ENCODE measurements at regions not wholly inside any gene's neighbourhood (a gene's known extent, or its start where the extent isn't known, plus 50 kb on each side); places are given as distances from the start of the nearest gene placed in this dataset.
A peak's percentile ranks its signal among the peaks of the same experiment; 100 is the strongest.
"Not testable (repeated sequence)": the region's sequence is repeated elsewhere in the genome, so short reads cannot be mapped to it uniquely, and the experiment has no call there.

GRCh38 chr2:201946746-201947145, 86.9 kb upstream of the FZD7 start:
- not testable (repeated sequence) for DNase-seq

GRCh38 chr2:201947287-201947686, 86.4 kb upstream of the FZD7 start:
- DNase-seq = no peak

- DNase-seq = no peak
These were observed 84.3 kb upstream of the FZD7 start for GRCh38 chr2:201949181-201949926.

GRCh38 chr2:201949927-201950246, 83.8 kb upstream of the FZD7 start:
- no peak for DNase-seq

GRCh38 chr2:201950606-201951005, 83.0 kb upstream of the FZD7 start:
- no peak for DNase-seq

- no peak for DNase-seq
These were observed 81.5 kb upstream of the FZD7 start for GRCh38 chr2:201952187-201952586.

GRCh38 chr2:201953396-201953795, 80.3 kb upstream of the FZD7 start:
- no peak for DNase-seq

GRCh38 chr2:201953880-201954279, 79.8 kb upstream of the FZD7 start:
- no peak for DNase-seq

GRCh38 chr2:201955231-201955630, 78.4 kb upstream of the FZD7 start:
- DNase-seq = no peak

GRCh38 chr2:201955702-201956141, 77.9 kb upstream of the FZD7 start:
- peak; percentile 27 for DNase-seq

GRCh38 chr2:201956361-201956760, 77.3 kb upstream of the FZD7 start:
- no peak for DNase-seq

GRCh38 chr2:201957091-201957490, 76.6 kb upstream of the FZD7 start:
- no peak for DNase-seq

- no peak for DNase-seq
These were observed 74.5 kb upstream of the FZD7 start for GRCh38 chr2:201959198-201959597.

- DNase-seq = no peak
These were observed 74.0 kb upstream of the FZD7 start for GRCh38 chr2:201959626-201960025.

GRCh38 chr2:201960305-201960704, 73.3 kb upstream of the FZD7 start:
- no peak for DNase-seq

GRCh38 chr2:201961401-201961800, 72.3 kb upstream of the FZD7 start:
- DNase-seq = no peak

GRCh38 chr2:201962774-201963562, 70.7 kb upstream of the FZD7 start:
- DNase-seq = no peak

- no peak for DNase-seq
These were observed 69.6 kb upstream of the FZD7 start for GRCh38 chr2:201964011-201964410.

- DNase-seq = no peak
These were observed 68.9 kb upstream of the FZD7 start for GRCh38 chr2:201964631-201965206.

- no peak for DNase-seq
These were observed 68.1 kb upstream of the FZD7 start for GRCh38 chr2:201965550-201965949.

- no peak for DNase-seq
These were observed 66.8 kb upstream of the FZD7 start for GRCh38 chr2:201966691-201967438.

GRCh38 chr2:201968050-201968449, 65.6 kb upstream of the FZD7 start:
- DNase-seq = no peak

GRCh38 chr2:201968476-201968875, 65.2 kb upstream of the FZD7 start:
- DNase-seq = no peak

Data from midbrain (tissue), 1 donor.